Chondrocyte (in vitro differentiated cells): ENCODE measurements at regions not wholly inside any gene's neighbourhood (a gene's known extent, or its start where the extent isn't known, plus 50 kb on each side); places are given as distances from the start of the nearest gene placed in this dataset.

Source experiments
- DNase-seq: peaks from one replicate; pipeline ENCODE4 v3.0.0; 2021; ENCODE audit warnings: mixed read lengths, low spot score
- H3K27ac Mint-ChIP-seq: one replicate; pipeline ENCODE4 v1.8.0; 2021; ENCODE audit warnings: mild to moderate bottlenecking, moderate library complexity, mixed read lengths; ENCODE audit not compliant: unreplicated experiment
- H3K27me3 Mint-ChIP-seq: 2 replicates; pipeline ENCODE4 v1.8.0; 2021; ENCODE audit warnings: low read depth, mixed read lengths
- H3K36me3 Mint-ChIP-seq: 2 replicates; pipeline ENCODE4 v1.8.0; 2021; ENCODE audit warnings: low read depth, mixed read lengths
- H3K4me1 Mint-ChIP-seq: 2 replicates; pipeline ENCODE4 v1.8.0; 2021; ENCODE audit warnings: low read depth, mild to moderate bottlenecking, mixed read lengths
- H3K4me3 Mint-ChIP-seq: one replicate; pipeline ENCODE4 v1.8.0; 2021; ENCODE audit warnings: mild to moderate bottlenecking, moderate library complexity, mixed read lengths; ENCODE audit not compliant: unreplicated experiment
- H3K9me3 Mint-ChIP-seq: 2 replicates; pipeline ENCODE4 v1.8.0; 2021; ENCODE audit warnings: low read depth, mixed read lengths
- CTCF ChIP-seq: fragments of 200-600 bp; sonication (generic); IDR thresholded peaks from 2 replicates; pipeline ENCODE4 v1.5.0; 2021; ENCODE audit warnings: antibody characterized with exemption, mild to moderate bottlenecking, moderate library complexity

DNA sequence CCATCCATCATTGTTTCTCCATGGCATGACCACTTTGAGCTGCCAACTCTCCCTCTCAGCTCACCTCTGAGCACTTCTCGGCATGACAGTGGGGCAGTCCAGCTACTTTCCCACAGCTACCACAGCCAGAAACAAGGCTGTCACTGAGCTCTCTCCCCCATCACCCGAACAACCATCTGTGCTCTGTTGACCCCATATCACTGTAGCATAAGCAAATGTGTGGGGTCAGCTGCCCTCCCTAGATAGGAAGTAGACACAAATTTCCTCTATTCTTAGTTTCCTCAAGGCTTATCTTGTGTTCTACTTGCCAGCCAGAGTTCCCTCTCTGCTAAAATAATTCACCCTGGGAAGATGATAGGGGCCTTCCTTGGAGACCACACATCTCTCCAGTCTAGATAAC, 82.6 kb upstream of the FUT8 start:
- Mint-ChIP-seq H3K4me1 (peaks cover 8% of the 10 kb centered on the region), H3K27me3 (no peaks in the 10 kb centered on the region), H3K9me3 (no peaks in the 10 kb centered on the region), H3K4me3 (no peak overlapping the region), H3K36me3 (no peaks in the 10 kb centered on the region), H3K27ac (no peak overlapping the region)
- no peak for TF ChIP-seq CTCF
- DNase-seq: no peak

DNA sequence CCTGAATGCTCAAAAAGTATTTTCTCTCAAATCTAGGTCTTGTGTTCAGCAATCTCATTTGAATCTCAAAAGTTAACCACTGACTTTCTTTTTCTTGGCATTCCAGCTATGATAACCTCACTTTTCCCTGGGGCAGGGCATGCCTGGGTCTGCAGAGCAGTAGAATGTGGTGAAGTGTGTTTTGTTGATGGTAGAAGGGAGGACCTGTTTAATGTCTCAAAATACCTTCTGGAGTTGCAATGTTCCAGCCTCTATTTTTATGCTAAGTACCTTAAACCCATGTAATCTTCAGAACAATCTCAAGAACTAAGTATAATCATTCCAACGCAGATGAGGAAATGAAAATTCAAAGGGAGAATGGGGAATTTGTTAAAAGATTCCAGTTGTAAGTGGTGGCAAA, 82.1 kb upstream of the FUT8 start:
- DNase-seq: no peak
- no peaks in the 10 kb centered on the region for H3K27me3 Mint-ChIP-seq
- no peak overlapping the region for H3K27ac Mint-ChIP-seq
- H3K4me3 Mint-ChIP-seq: no peak overlapping the region
- H3K4me1 Mint-ChIP-seq: peaks cover 8% of the 10 kb centered on the region
- no peaks in the 10 kb centered on the region for H3K36me3 Mint-ChIP-seq
- TF ChIP-seq CTCF: no peak
- H3K9me3 Mint-ChIP-seq: no peaks in the 10 kb centered on the region

DNA sequence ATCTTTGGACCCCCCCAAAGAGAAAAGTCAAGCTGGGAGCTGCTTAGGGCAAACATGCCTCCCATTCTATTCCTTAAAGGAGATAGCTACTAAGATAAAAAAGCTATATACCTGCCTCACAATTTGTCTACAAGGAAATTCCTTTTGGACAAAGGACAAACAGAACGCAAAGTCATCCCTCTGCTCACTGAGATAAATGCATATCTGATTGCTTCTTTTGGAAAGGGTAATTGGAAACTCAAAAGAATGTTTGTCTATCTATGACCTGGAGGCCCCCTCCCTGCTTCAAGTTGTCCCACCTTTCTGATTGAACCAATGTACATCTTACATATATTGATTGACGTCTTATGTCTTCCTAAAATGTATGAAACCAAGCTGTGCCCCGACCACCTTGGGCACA, 80.9 kb upstream of the FUT8 start:
- no peak for DNase-seq
- TF ChIP-seq CTCF: no peak
- Mint-ChIP-seq H3K4me3 (no peak overlapping the region), H3K9me3 (no peaks in the 10 kb centered on the region), H3K36me3 (no peaks in the 10 kb centered on the region), H3K27me3 (no peaks in the 10 kb centered on the region), H3K4me1 (peaks cover 13% of the 10 kb centered on the region), H3K27ac (no peak overlapping the region)

DNA sequence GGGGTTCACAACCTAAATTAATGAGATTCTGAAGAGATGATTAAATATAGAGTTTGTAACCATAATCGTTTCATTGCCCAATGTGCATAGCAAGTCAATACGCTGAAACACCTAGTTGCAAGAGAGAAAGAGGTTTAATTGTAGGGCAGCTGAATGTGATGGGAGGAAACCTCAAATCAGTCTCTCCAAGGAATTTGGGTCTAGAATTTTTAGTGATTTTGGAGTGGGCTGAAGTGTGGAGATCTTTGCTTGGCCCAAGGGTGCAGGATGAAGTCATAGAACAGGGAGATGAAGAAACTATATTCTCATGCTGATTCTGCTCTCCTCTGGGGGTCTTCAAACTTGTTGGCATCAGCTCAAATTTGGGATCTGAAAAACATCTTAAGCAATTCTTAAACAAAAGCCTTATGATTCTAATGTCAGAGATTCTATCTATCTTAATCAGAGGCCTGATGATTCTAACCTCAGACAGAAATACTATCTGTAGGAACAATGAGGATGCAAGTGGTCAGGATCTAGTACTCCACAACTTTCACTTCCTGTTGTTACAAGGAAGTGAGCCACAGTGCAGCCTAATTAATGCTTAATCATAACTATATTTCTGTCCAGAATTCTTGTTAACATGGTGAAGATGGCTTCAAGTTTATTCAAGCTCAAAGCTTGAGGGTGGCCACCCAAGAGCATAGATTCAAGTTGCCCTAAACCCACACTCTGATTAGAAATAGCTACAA, 80.2 kb upstream of the FUT8 start:
- no peak overlapping the region for H3K4me3 Mint-ChIP-seq

More for the DNA sequence above, 80.2 kb upstream of the FUT8 start:
- Mint-ChIP-seq H3K27me3 (no peaks in the 10 kb centered on the region), H3K36me3 (no peaks in the 10 kb centered on the region), H3K27ac (no peak overlapping the region), H3K9me3 (no peaks in the 10 kb centered on the region), H3K4me1 (peaks cover 13% of the 10 kb centered on the region)
- no peak for TF ChIP-seq CTCF
- no peak for DNase-seq
